ENCODE measurements at regions not wholly inside any gene's neighbourhood (a gene's known extent, or its start where the extent isn't known, plus 50 kb on each side); places are given as distances from the start of the nearest gene placed in this dataset.

DNA sequence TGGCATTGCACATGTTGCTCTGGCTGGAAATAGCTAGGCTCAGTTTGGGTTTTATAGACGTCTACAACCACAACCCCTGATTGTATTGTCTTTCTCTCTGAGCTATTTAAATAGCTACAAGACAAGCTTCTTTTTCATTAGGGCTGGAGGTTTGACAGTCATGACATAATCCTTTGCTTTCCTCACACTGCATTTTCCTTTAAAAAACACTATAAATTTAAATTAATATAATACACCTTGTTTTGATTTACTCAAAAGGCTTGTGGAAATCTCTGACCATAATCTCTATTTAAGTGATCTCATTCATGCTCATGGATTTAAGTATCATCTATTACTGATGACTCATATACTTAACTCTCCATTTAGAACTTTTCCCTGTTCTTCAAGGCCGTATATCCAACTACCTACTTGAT, 50.4 kb upstream of the PTGFR start:
- TF ChIP-seq, protein P1, sequence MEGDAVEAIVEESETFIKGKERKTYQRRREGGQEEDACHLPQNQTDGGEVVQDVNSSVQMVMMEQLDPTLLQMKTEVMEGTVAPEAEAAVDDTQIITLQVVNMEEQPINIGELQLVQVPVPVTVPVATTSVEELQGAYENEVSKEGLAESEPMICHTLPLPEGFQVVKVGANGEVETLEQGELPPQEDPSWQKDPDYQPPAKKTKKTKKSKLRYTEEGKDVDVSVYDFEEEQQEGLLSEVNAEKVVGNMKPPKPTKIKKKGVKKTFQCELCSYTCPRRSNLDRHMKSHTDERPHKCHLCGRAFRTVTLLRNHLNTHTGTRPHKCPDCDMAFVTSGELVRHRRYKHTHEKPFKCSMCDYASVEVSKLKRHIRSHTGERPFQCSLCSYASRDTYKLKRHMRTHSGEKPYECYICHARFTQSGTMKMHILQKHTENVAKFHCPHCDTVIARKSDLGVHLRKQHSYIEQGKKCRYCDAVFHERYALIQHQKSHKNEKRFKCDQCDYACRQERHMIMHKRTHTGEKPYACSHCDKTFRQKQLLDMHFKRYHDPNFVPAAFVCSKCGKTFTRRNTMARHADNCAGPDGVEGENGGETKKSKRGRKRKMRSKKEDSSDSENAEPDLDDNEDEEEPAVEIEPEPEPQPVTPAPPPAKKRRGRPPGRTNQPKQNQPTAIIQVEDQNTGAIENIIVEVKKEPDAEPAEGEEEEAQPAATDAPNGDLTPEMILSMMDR (IDR thresholded peaks at IDR 0.05), result no peak
- no peak for TF ChIP-seq POLR2A (IDR thresholded peaks at IDR 0.05)

All from adrenal gland (tissue), 5 donors.